ENCODE measurements at regions not wholly inside any gene's neighbourhood (a gene's known extent, or its start where the extent isn't known, plus 50 kb on each side); places are given as distances from the start of the nearest gene placed in this dataset.
"Not testable (repeated sequence)": the region's sequence is repeated elsewhere in the genome, so short reads cannot be mapped to it uniquely, and the experiment has no call there.

- not testable (repeated sequence) for DNase-seq
These were observed 104.5 kb downstream of the ZNF33B start for GRCh38 chr10:42533866-42534265.

DNA sequence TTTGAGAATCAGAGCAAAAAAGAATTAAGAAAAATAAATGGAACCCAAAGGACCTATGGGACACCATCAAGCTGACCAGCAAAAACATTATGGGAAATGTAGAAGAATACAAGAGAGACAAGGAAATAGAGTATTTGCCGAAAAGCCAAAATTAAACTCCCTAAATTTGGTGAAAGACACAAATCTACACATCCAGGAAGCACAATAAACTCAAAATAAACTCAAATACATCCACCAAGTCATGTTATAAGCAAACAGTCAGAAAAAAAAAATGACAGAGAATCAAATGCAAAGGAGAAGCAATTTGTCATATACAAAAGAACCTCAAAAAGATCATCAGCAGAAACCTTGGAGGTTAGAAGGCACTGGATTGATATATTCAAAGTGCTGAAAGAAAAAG is 105.4 kb downstream of the ZNF33B start:
- DNase-seq: no peak

DNA sequence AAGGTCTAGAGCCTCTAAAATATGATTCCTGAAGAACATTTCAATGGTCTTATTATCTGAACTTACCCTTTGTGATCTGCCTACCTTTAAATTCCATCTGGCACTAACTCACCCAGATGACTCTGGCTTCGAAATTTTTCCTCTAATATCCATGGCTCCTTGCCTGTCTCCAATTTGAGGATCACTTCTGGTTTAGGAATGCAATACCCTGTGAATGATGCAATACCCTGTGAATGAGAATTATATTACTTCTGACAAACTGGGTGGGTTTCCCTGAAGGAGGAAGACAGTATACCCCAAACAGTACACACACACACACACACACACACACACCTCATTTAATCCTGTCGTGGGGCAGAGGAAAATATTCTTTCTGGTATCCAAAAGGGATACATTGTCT is 115.3 kb downstream of the ZNF33B start:
- DNase-seq: no peak

GRCh38 chr10:42519761-42520460 is 118.5 kb downstream of the ZNF33B start:
- DNase-seq: no peak

DNA sequence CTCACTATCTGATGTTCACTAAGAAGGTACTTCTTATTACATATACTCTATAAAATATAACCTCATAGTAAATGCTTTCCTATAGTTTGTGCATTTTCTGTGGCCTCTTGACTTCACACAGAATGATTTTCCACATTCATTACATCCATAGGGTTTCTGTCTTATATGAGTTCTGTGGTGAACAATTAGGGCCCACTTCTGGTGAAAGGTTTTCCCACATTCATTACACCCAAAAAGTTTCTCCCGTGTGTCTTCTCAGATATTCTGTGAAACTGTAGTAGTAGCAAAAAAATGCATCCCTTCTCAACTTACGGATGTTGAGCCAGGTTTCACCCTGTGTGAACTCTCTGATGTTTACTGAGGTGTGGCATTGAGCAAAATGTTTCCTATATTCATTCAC is 119.3 kb downstream of the ZNF33B start:
- DNase-seq: no peak

DNA sequence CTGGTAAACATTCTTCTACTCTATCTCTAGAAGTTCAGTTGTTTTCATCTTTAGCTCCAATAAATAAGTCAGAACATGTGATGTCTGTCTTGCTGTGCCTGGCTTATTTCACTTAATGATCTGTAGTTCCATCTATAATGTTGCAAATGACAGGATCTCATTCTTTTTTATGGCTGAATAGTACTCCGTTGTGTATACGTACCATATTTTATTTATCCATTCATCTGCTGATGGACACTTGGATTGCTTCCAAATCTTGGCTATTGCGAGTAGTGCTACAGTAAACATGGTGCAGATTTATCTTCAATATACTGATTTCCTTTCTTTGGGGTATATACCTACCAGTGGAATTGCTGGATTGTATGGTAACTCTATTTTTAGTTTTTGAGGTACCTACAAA is 124.4 kb downstream of the ZNF33B start:
- DNase-seq: no peak

DNA sequence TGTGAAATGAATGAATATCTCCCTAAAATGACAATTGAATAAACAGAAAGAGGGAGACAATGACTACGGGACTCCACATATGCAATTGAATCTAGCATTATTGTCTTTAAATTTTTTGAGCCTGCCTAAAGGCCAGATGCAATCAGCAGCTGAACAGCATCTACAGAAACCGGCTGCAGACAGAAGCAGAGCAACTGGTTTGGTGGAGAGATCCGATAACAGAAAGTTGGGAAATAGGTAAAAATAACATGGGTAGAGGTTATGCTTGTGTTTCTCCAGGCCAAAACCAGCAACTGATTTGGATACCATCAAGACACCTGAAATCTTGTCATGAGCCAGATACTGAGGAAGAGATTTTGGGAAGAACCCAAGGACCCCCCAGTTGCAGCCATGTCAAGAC is 146.6 kb downstream of the ZNF33B start:
- DNase-seq: no peak

GRCh38 chr10:42491001-42491592 is 147.3 kb downstream of the ZNF33B start:
- no peak for DNase-seq

- DNase-seq: no peak
These were observed 148.0 kb downstream of the ZNF33B start for GRCh38 chr10:42490368-42490767.

GRCh38 chr10:42488416-42488815 is 150.0 kb downstream of the ZNF33B start:
- DNase-seq: no peak

DNA sequence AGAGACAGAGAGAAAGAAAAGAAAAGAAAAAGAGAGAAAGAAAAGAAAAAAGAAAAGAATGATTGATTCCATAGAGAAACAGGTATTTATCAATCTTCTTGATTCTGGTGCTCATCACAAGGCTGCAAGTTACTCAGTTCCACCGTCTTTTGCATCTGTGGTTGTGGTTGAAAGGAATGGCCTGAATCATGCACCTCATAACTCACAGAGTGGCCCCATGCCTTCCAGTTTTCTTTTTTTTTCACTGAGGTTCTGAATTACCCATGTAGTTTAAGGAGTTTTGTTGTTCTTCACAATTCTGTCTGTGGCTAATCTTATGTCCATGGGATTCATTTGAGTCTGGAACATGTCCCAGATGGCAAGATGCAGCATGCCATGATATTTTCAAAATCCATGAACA is 156.0 kb downstream of the ZNF33B start:
- no peak for DNase-seq

DNA sequence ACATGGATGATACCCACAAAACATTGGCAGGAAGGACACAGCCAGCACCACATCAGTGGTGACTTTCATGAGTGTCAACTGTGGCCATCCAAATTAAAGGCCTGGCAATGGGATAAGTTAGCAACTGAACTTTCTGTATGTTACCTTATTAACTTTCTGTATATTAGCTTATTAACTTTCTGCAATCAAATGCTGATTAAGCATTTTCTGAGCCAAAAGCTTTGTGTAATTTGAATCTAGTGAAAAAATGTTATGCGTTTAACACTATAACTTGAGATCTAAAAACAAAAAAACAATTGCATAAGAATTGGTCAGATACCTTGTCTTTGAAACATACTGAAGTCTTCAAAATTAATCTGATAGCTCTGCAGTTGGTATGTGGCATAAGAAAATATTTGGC is 159.3 kb downstream of the ZNF33B start:
- DNase-seq: no peak

GRCh38 chr10:42477170-42477569 is 161.2 kb downstream of the ZNF33B start:
- no peak for DNase-seq

GRCh38 chr10:42476101-42476500 is 162.3 kb downstream of the ZNF33B start:
- DNase-seq: no peak

- DNase-seq: peak in 2 of 3 donors; percentile 1 to 9
These were observed 162.9 kb downstream of the ZNF33B start for GRCh38 chr10:42475168-42476098.

- DNase-seq: no peak
These were observed 184.1 kb downstream of the ZNF33B start for GRCh38 chr10:42454313-42454712.

DNA sequence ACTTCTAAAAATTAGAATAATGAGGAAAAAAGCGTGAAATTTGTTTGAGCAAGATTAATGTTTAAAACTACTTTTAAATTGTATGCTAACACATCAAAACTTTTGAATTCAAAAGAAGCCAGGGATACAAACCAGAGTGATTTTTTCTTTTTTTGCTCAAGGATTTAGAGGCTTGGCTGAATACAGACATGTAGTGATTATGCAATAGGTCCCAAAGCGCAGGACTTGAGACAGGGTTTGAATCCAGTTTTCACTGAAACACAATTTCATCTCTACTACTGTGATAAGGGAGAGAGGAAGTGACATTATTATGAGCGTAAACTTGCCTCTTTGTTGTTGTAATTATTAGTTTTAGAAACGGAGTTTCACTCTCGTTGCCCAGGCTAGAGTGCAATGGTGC is 207.3 kb downstream of the ZNF33B start:
- no peak for DNase-seq

DNA sequence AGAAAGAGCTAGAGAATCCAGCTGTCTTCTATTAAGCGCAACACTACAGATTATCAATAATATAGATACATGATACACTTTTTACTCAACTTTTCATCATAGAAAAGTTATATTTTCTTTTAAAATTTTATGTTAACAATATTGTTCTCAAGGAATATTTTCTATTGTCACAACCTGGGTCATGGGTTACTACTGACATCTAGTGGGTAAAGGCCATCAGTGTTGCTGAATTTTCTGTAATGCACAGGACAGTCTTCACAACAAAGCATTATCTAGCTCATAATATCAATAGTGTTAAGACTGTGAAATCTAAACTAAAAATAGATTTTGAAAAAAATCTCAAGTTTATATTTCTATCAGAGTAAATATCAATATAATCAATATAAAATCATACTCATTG is 209.8 kb downstream of the ZNF33B start:
- no peak for DNase-seq

- DNase-seq: no peak
These were observed 215.5 kb downstream of the ZNF33B start for GRCh38 chr10:42422911-42423310.

- no peak for DNase-seq
These were observed 216.6 kb downstream of the ZNF33B start for GRCh38 chr10:42421812-42422211.

GRCh38 chr10:42419789-42420188 is 218.6 kb downstream of the ZNF33B start:
- DNase-seq: no peak

DNA sequence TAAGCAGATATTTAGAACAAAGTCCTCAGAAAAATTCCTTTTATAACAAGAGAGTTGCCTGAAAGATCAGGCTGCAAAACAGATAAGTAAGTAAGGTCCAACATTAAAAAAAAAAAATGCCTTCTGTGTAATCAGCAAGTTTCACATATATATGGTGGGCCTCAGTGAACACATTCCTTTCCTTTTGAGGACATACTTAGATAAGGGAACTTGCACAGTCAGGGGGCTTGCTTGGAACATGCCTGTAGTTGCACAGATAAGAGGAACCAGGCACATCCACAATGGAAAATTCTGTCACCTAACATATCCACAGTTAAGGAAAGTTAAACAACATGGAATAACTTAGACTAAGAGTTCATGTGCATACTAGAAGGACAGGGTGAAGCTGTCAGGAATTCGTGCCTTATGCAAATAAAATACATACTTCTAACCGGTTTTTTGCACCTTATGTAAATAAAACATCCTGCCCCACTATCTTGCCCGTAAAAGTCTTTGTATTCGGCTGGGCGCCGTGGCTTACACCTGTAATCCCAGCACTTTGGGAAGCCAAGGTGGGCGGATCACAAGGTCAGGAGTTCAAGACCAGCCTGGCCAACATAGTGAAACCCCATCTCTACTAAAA is 257.3 kb downstream of the ZNF33B start:
- no peak for DNase-seq

Measured in muscle of back (tissue), 3 donors.